Activated CD4-positive, alpha-beta T cell treated with anti-CD3 and anti-CD28 coated beads, Interleukin-2, amount 50 U/mL, for 24 hours (primary cell): ENCODE measurements at regions not wholly inside any gene's neighbourhood (a gene's known extent, or its start where the extent isn't known, plus 50 kb on each side); places are given as distances from the start of the nearest gene placed in this dataset.

Experiments
- DNase-seq, 2 donors: peaks; one replicate each; pipeline ENCODE4 v3.0.0-alpha.2; 2020; ENCODE audit warnings: low read depth in 1 of 2, low spot score in 1 of 2

DNA sequence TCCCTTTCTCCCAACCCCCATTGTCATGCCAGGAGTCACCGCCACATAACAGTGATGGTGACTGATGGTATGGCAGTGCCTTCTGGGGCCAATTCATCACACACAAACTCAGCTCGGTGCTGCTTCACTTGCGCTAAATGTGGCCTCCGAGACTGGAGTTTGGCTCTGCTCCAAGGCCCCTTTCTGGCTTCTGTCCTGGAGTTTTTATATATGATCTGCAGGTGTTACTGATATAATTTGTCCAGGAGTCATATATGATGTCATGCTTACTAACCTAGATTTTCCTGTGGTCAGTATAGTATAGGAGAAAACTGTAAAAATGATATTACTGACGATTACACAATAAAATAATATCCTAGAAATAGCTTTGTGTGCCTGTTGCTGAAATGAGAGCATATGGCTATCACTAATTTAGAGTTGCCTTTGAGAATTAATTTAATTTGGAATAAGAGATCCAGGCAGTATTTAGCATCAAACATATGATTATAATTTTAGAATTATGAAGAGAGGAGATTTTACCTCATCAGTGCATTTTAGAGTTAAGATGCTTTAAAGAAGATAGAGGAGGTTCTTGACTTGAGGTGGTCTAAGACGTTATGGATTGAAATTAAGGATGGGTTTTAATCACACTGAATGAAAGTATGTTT, 334.1 kb upstream of the CD180 start:
- no peak for DNase-seq

DNA sequence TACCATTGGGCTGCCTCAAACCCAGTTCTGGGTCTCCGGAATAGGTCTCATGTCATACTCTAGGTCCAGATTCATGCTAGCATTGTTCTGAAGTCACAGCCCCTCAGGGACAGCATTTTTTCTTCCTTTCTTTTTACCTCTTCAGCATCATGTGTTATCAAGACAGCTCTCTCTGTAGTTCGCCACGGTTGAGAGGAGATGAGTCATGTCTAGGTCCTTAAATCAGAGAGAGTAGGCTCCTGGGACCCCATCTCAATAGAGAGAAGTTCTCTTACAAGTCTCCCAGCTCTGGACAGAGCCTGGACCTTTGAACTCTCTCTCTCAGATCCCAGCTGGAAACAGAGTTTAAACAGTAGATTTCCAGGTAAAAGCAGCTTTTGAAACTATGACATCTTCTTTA, 332.4 kb upstream of the CD180 start:
- no peak for DNase-seq

DNA sequence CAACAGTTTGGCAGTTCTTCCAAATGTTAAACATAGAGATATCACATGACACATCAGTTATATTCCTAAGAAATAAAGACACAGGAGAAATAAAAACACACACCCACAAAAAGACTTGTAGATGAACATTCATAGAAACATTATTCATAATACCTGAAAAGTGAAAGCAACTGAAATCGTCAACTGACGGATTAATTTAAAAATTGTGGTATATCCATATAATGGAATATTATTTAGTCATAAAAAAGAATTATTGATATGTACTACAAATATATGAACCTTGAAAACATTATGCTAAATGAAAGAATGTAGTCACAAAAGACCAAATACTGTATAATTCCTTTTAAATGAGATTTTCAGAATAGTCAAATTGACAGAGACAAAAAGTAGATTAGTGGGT, 330.2 kb upstream of the CD180 start:
- no peak for DNase-seq

DNA sequence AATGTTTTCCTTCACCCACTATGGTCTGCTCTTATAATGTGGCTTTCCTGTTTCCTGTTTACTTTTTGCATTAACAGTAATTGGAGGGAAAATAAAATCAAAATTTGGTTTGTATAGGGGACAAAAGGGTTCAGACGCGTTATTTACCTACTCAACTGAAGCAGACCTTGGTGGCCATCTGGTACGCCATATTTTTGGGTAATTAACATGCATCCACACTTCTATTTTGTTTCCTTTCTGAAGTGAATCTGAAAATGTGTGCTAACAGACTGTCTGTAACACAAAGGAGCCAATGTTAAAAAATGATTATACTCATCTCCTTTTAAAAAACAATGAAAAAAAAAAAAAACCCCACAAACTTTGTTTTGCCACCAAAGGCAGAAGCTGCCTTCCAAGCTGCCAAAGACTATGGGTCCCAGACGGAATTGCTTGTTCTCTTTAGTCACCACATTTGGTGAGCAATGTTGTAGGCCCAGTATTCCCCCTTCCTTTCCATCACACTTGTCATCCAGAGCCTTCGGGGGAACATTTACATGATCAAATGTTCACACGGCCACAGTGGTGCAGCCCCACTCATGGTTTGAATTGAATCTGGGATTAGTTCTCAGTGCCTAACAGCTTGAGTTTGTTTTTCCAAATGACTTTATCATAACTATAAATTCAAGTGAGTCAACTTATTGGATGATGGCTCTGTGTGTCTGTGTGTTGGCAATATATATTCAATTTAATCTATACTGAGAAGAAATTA, 323.7 kb upstream of the CD180 start:
- no peak for DNase-seq

DNA sequence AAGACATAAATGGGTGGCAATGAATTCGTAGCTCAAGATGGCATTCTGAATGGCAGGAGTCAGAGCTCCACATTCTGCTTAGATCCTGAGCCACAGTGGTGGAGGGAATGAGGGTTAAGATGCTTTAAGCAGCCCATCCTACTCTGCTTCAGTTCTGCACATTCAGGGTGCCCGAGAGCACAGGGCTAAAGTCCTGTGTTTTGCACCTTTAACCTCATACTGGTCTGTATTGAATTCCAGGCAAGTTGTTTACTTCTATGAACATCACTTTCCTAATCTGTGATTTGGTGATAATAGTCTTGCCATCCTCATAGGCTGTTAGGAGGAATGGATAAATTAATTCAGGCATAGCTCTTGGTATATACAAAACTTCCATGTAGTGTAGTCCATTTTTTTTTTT, 321.6 kb upstream of the CD180 start:
- DNase-seq, result no peak

DNA sequence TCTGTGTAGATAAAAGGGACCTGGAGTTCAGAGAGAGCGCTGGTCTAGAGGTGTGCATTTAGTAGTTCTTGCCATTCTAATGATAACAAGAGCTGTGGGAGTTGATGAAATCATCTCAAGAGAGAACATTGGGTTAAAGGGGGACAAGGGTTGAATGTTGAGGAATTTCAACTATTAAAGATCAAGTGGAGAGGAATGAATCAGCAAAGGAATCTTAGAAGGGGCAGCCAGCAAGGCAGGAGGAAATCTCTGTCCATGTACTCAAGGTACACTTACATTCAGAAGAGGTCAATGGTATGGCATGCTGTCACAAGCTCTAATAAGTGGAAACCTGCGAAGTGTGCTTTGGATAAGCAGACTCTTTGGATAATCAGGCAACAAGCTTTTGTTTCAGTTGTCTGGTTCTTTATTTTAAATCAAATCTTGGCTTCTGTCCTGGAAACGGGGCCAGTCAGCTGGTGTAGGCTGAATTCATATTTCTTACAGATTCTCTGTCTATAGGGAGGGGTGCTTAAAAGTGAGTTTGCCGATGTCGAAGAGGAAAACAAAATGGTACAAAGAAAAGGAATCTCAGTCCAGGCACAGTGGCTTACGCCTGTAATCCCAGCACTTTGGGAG, 320.5 kb upstream of the CD180 start:
- DNase-seq, result no peak

DNA sequence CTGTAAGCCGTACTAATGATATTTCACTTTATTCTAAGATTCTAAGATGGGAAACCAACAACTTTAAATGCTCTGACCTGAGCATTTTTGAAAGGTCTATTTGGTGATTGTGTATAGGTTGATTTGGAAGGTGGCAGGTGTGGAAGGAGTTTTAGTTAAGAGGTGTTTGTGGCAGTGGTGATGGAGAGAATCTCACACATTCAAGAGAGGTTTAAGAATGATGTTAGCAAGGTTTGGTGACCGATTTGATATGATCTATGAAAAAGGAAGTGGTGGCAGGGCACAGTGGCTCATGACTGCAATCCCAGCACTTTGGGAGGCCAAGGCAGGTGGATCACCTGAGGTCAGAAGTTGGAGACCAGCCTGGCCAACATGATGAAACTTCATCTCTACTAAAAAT, 319.2 kb upstream of the CD180 start:
- no peak for DNase-seq

DNA sequence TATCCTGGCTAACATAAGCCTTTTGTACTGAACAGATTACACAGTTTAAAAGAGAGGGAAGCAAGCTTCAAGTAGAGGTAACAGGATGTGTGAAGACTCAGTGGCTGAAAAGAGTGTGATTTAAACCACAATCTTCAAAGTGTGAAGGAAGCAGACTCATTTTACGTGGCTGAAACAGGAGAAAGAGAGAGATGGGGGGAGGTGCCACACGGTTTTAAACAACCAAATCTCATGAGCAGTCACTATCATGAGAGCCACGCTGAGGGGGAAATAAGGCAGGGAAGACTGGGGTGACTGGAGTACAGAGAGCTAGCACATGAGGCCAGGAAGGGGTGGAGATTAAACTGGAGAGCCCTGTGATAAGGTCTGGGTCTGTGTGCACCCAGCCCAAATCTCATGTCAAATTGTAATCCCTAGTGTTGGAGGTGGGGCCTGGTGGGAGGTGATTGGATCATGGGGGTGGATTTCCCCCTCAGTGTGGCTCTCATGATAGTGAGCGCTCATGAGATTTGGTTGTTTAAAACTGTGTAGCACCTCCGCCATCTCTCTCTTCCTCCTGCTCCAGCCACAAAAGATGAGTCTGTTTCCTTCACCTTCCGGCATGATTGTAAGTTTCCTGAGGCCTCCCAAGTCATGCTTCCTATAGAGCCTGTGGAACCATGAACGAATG, 318.6 kb upstream of the CD180 start:
- peak in 1 of 2 donors; percentile 14 for DNase-seq

DNA sequence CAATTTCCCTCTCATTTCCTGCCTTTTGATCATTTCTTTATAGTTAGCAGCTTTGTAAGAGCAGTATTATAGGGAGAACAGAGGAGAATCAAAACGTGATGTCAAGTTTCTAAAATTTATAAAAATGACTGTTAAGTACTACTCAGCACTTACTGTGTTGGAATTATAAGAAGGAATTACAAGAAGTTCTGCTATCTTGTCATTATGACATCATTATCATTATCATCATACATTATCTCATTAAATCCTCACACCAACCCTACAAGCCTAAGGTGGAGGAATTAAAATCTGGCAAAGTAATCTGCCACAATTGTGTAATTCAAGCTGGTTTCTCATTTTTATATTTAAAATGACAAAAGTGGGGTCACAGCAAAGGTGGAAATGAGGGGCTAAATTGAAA, 316.2 kb upstream of the CD180 start:
- DNase-seq, result no peak

DNA sequence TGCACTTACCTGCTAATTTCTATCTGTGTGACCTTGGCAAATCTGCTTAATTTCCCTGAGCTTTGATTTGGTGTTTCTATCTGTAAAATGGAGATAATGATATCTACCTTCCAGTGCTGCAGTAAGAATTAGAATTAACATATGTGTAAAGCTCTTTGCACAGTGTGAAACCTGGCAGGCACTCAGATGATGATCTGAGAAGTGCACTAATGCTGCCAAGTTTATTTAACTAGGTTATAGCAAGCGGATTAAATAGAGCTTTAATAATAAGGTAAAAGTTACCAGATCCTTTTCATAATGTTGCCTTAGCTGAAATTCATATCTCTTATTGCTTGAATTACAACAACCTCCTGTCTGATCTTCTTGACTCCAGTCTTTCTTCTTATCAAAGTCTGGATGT, 315.3 kb upstream of the CD180 start:
- DNase-seq, result no peak

DNA sequence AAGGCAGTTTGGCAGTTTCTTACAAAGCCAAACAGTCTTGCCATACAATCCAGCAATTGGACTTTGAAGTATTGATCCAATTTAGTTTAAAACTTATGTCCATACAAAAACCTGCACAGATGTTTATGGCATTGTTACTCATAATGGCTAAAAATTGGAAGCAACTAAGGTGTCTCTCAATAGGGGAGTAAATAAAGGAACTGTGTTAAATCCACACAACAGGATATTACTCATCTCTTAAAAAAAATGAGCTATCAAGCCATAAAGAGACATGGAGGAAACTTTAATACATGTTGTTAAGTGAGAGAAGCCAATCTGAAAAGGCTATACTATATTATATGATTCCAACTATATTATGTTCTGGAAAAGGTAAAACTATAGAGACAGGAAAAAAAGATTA, 313.6 kb upstream of the CD180 start:
- DNase-seq, result no peak

DNA sequence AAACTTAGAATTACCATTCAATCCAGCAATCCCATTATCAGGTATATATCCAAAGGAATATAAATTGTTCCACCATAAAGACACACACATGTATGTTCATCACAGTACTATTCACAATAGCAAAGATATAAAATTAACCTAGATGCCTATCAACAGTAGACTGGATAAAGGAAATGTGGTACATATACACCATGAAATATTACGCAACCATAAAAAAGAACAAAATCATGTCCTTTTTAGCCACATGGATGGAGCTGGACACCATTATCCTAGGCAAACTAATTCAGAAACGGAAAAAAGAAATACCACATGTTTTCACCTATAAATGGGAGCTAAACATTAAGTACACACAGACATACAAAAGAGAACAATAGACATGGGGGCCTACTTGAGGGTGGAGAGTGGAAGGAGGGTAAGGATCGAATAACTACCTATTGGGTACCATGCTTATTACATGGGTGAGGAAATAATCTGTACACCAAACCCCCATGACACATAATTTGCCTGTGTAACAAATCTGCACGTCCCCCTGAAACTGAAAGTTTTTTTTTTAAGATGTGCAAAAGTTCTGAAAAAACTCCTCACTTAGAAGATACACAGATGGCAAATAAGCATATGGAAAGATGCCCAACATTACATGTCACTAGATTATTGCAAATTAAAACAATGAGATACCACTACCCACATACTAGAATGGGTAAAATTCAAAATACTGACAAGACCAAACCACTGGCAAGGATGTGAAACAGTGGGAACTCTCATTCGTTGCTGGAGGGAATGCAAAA, 313.0 kb upstream of the CD180 start:
- no peak for DNase-seq

DNA sequence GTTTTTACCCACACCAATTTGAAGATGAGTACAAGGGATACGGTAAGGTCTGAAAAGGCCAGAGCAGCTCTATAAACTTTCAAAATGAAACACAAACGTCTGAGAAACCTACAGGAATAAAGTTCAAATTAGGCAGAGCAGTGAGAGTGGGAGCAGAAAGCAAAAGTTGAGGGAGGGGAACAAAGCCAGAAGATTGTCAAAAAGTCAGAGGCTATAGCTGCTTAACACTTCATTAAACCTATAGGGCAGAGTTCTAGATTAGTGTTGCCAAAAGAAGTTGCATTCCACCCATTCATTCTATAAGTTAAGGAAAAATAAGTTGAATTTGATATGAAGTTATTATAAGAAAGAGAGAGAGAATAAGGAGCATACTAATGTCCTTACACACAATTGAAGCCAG, 309.6 kb upstream of the CD180 start:
- DNase-seq, result no peak

DNA sequence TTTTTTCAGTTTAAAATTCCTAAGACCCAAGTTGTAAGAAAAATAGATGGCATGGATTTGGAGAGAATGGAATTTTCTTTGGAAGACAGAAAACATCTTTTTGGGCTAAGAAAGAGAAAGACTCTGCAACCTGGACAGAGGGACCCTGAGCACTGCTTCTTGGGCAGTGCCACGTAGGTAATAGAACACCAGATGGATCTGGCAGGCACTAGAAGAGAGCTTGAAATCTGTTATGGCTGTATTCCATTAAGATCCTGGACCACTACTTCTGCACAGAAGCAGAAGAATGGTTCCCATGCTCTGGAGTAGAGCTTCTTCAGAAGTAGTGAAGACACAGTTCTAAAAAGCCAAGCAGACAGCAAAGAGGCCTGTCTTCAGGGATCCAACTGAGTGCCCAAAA, 306.4 kb upstream of the CD180 start:
- DNase-seq, result no peak

DNA sequence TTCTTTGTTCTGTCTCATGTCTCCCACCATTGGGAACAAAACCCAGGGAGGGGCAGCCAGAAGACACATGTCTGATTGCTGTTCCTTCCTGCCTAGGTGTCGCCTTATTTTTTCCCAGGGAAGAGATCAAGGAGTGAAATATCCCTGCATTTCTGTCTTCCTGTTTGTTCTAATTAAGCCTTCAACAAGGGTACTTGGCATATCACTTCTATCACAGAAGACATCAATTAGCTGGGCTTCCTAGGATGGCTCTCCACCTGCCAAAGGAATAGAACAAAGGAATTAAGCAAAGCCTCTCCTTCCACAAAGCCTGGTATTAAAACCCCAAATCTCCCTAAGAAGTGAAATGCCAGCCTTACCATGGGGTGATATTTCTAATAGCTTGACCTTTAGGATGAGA, 299.5 kb upstream of the CD180 start:
- no peak for DNase-seq

DNA sequence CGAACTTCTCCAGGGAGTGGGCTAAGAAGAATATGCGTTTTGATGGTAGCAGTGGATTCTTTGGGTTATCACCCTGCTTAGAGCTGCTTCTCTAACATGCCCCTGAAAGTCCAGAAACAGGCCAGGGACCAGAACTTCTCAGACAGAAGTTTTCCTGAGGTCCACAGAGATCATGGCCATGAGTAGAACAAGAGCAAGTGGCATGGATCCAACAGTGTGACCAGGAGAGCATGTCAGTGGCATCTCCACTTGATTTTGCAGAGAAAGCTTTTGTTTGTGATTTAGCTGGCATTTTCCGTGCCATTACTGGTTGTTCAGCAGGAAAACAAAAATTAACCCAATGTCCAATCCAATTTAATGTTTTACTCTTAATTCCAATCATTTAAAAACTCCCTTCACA, 298.5 kb upstream of the CD180 start:
- no peak for DNase-seq

DNA sequence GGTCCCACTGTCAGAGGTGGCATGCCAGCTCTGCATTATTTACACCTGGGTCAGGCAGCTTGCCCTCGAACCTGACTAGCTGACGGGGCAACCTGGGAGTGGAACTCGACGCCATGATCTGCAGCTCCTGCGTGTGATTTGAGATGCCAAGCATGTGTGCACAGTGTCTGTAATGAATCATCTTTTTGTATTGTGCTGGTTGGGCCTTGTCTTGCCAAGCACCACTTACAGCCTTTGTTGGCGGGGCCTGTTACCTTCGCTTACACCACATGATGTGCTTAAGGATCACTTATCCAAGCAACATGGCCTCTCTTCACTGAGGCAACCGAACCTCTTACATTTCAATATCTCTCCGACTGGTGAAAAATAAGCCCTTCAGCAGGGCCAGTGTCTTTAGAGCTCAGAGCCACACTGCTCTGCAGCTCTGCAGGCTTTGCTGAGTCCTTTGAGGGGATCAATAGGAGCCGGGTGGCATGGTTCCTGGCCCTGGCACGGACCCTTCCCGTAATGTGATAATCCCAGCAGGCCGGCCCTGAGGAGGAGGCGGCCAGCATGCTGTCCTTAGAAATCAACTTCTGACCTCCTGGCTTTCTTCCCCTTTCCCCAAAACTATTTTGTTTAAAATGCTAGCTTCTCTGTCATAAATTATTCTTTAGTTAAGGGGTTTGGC, 297.7 kb upstream of the CD180 start:
- DNase-seq, result no peak

DNA sequence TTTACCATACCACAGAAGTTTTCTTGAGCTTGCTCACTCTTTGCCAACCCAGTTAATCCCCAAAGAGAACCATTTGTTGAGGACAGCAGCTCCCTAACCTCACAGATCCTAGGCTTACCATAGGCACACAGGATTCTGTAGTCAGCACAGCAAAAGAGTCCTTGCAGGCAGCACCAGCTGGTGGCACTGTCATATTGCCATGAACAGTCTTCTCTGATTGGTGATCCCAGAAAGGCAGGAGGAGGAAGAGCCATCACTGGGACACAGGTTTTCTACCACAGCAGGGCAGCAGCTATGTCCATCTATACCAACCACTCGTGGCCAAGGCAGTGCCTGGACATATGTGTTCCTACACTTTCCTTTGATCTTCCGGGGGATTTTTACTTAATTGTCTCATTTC, 297.1 kb upstream of the CD180 start:
- no peak for DNase-seq

DNA sequence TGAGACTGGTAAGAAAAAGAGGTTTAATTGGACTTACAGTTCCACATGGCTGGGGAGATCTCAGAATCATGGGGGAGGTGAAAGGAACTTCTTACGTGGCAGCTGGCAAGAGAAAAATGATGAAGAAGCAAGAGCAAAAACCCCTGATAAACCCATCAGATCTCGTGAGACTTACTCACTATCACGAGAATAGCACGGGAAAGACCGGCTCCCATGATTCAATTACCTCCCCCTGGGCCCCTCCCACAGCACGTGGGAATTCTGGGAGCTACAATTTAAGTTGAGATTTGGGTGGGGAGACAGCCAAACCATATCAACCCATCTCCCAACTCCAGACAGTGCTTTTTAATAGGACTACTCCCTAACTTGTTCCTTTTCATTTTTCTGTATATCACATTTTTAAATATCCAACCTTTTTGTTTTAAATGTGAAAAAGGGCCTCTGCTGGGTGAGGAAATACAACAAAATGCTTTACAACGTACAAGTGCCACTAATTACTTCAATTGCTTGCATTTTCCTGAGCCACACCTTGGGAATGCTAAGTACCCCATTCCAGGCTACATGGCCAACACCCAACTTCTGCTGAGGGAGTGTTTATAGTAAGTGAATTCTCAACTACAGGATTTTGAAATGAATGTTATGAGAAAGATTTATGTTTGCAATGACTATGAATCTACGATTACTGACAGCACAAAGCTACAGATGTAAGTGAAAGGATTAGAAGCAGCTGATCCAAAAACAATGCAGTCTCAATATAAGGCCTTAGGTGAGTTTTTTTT, 294.1 kb upstream of the CD180 start:
- DNase-seq, result no peak

DNA sequence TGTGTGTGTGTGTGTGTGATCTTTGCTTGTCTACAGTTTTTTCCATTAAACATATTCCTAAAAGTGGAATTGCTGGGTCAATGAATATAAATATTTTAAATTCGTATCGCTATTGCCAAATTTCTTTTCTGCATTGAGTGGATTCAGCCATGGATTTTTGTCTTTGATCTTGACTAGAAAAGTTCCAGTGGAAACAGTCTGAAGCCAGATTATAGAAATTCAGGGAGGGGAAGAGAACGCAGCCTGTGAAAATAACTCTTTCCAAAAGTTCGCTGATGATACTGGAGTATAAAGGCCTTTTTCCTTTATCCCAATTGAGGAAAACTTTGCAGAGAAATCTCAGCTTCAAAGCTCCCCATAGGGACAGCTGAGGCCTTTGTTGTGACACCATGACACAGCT, 292.3 kb upstream of the CD180 start:
- no peak for DNase-seq
